ENCODE measurements at regions not wholly inside any gene's neighbourhood (a gene's known extent, or its start where the extent isn't known, plus 50 kb on each side); places are given as distances from the start of the nearest gene placed in this dataset.

DNA sequence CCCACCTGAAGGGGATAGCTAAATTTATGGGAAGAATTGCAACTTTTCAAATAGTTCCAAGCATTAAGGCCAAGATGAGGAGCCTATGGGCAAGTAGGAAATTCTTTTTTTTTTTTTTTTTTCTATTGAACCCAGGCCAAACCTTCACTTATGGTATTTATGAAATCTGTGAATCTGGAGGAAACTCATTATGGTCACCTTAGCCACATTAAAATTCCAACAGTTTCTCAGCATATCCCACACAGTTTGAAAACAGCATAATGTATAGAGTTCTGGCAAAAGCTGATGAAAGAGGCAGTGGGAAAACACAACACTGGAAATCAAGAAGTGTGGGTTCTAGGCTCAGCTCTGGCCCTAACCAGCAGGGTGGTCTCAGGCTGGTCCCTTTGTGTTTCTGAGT, 236.9 kb downstream of the PTEN start:
- H3K4me3 ChIP-seq (ENCODE audit: control insufficient read depth, low read depth, low read length), result no peak overlapping the region
- DNase-seq (ENCODE audit: low read depth), result no peak

DNA sequence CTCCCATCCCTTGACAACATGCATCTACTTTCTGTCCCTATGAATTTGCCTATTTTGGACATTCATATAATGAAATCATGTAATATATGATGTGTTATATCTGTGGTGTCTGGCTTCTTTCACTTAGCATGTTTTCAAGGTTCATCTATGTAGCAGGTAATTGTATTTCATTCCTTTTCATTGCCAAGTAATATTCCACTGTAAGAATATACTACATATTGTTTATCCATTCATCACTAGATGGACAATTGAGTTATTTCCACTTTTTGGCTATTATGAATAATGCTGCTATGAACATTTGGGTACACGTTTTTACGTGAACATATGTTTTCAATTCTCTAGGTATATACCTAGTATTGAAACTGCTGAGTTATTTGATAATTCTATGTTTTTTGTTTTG, 238.2 kb downstream of the PTEN start:
- TF ChIP-seq, protein P1, sequence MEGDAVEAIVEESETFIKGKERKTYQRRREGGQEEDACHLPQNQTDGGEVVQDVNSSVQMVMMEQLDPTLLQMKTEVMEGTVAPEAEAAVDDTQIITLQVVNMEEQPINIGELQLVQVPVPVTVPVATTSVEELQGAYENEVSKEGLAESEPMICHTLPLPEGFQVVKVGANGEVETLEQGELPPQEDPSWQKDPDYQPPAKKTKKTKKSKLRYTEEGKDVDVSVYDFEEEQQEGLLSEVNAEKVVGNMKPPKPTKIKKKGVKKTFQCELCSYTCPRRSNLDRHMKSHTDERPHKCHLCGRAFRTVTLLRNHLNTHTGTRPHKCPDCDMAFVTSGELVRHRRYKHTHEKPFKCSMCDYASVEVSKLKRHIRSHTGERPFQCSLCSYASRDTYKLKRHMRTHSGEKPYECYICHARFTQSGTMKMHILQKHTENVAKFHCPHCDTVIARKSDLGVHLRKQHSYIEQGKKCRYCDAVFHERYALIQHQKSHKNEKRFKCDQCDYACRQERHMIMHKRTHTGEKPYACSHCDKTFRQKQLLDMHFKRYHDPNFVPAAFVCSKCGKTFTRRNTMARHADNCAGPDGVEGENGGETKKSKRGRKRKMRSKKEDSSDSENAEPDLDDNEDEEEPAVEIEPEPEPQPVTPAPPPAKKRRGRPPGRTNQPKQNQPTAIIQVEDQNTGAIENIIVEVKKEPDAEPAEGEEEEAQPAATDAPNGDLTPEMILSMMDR (conservative IDR thresholded peaks at IDR 0.05; ENCODE audit: control insufficient read depth, insufficient read depth, low read depth, low read length), result no peak
- DNase-seq (ENCODE audit: low read depth), result no peak
- no peak overlapping the region for H3K4me3 ChIP-seq (ENCODE audit: control insufficient read depth, low read depth, low read length)

More for the DNA sequence above, 236.9 kb downstream of the PTEN start:
- TF ChIP-seq, protein P1 (conservative IDR thresholded peaks at IDR 0.05; ENCODE audit: control insufficient read depth, insufficient read depth, low read depth, low read length), result no peak

DNA sequence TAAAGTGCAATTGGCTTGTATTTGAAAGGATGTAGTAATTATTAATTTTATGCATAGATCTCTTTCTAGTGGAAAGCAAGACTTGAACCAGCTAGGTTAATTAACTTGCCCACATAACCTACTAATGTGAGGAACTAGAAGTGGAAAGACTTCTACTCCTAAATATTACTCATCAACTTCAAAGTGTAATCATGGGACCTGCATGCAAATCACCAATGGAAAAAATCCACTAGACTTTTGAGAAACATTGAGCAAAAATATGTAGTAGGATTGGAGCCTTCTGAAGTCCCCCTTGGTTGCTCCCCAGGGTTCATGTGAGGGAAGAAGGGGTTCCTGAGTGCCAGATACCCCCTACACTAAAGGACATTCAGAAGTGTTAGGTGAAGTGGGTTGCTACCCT, 240.2 kb downstream of the PTEN start:
- H3K4me3 ChIP-seq (ENCODE audit: control insufficient read depth, low read depth, low read length), result no peak overlapping the region
- TF ChIP-seq, protein P1 (conservative IDR thresholded peaks at IDR 0.05; ENCODE audit: control insufficient read depth, insufficient read depth, low read depth, low read length), result no peak
- DNase-seq (ENCODE audit: low read depth), result no peak

DNA sequence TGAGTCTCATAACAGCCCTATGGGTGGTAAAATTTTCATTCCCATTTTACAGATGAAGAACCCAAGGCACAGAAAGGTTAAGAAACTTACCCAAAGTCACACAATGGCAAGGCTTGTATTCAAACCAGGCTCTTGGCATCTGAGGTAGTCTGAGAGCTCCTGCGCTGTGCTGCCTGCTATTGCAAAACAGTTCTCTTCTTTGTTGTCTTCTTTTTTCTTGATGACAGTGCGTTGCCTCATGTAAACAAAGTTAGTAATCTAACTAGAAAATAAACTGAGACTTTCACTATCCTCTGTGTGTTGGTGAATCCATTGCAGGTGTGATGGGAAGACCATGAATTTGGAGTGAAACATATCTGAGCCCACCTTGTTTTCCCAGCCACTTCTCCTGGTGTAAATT, 240.8 kb downstream of the PTEN start:
- DNase-seq (ENCODE audit: low read depth), result no peak
- no peak overlapping the region for H3K4me3 ChIP-seq (ENCODE audit: control insufficient read depth, low read depth, low read length)

GRCh38 chr10:88106366-88106765, 242.9 kb downstream of the PTEN start:
- TF ChIP-seq, protein P1 (conservative IDR thresholded peaks at IDR 0.05; ENCODE audit: control insufficient read depth, insufficient read depth, low read depth, low read length), result no peak
- no peak for DNase-seq (ENCODE audit: low read depth)
- no peak overlapping the region for H3K4me3 ChIP-seq (ENCODE audit: control insufficient read depth, low read depth, low read length)

More for the DNA sequence above, 240.8 kb downstream of the PTEN start:
- TF ChIP-seq, protein P1 (conservative IDR thresholded peaks at IDR 0.05; ENCODE audit: control insufficient read depth, insufficient read depth, low read depth, low read length), result no peak

DNA sequence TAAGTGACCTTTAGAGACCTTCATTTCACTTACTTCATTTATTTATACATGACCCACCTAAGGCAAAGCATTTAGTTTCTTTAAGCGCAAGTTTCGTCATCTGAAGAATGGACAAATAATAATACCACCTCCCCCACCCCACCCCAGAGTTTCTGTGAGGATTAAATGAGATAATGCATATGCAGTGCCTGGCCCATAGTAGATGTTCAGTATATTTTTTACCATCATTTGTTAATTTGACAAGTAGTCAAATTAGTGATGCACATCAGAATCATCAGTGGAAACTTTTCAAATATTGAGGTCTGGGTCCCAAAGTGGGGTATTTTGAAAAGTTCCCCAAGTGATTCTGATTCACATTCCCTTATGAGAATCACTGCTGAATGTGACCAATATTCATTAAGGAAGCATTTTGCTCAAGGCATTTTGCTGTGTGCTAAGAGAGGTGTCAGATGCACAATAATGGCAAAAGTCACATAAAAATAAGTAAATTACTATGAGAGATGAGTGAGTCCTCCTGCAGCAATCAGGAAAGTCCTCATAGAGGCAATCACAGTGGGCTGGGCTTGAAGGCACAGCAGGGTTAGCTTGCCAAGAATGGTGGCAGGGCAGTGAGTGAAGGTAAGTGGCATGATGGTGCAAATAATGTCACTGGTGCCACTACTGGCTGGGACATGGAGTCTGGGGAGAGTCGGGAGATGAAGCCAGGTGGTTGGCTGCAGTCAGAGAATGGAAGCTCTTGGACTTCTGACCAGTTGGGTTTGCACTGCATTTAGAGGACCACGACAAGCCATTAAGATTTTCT, 244.1 kb downstream of the PTEN start:
- no peak overlapping the region for H3K4me3 ChIP-seq (ENCODE audit: control insufficient read depth, low read depth, low read length)
- TF ChIP-seq, protein P1 (conservative IDR thresholded peaks at IDR 0.05; ENCODE audit: control insufficient read depth, insufficient read depth, low read depth, low read length), result no peak
- DNase-seq (ENCODE audit: low read depth), result no peak
